ENCODE measurements at regions not wholly inside any gene's neighbourhood (a gene's known extent, or its start where the extent isn't known, plus 50 kb on each side); places are given as distances from the start of the nearest gene placed in this dataset.

- H4K20me1 ChIP-seq (ENCODE audit: insufficient read depth, low read length): no peaks in the 10 kb centered on the region
- H3K79me2 ChIP-seq (ENCODE audit: insufficient read depth, low read length): no peaks in the 10 kb centered on the region
- Mint-ChIP-seq H3K27me3 (ENCODE audit: low read depth in 3 of 3) (peaks cover 1 to 2% (median 1%) of the 10 kb centered on the region in 3 donors), H3K27ac (no peak overlapping the region), H3K36me3 (no peaks in the 10 kb centered on the region), H3K9me3 (peaks cover 19 to 30% (median 25%) of the 10 kb centered on the region in 7 donors), H3K4me3 (no peak overlapping the region), H3K4me1 (no peaks in the 10 kb centered on the region)
- H3K27ac ChIP-seq (ENCODE audit: low read depth in 1 of 2, low read length in 2 of 2): no peak overlapping the region
- DNase-seq: no peak
- H3K9ac ChIP-seq (ENCODE audit: insufficient read depth, low read length, poor library complexity, severe bottlenecking): no peak overlapping the region
- no peak overlapping the region for H3K4me3 ChIP-seq (replicated peaks in 1 of 3; ENCODE audit: low read depth in 2 of 3, low read length in 3 of 3)
- H3K9me3 ChIP-seq (replicated peaks in 1 of 2; ENCODE audit: control insufficient read depth in 1 of 2, insufficient read depth in 1 of 2, low read length in 2 of 2): peaks cover 29 to 33% of the 10 kb centered on the region in 2 donors
- H3K36me3 ChIP-seq (replicated peaks in 1 of 2; ENCODE audit: control insufficient read depth in 1 of 2, insufficient read depth in 2 of 2, low read length in 2 of 2): no peaks in the 10 kb centered on the region
- no peak overlapping the region for H3K4me2 ChIP-seq (replicated peaks; ENCODE audit: extremely low read depth, low read length, poor library complexity, severe bottlenecking)
- intact Hi-C loops (cut with micrococcal nuclease): no loop called here
- no peaks in the 10 kb centered on the region for H3K27me3 ChIP-seq (ENCODE audit: control insufficient read depth in 2 of 2, insufficient read depth in 2 of 2, low read length in 2 of 2)
- no peaks in the 10 kb centered on the region for H3K4me1 ChIP-seq (ENCODE audit: control insufficient read depth in 1 of 2, insufficient read depth in 2 of 2, low read length in 2 of 2)
- TF ChIP-seq CTCF (IDR thresholded peaks at IDR 0.05): no peak
- H2AFZ ChIP-seq (ENCODE audit: insufficient read depth, low read depth, low read length, poor library complexity, severe bottlenecking): no peak overlapping the region
- 86% methylated on average over 1 of the region's 1 CpG for WGBS (ENCODE audit: insufficient coverage)
These were observed 430.4 kb downstream of the TBL1XR1 start for GRCh38 chr3:176766862-176767261.

- Mint-ChIP-seq H3K4me3 (no peak overlapping the region), H3K27ac (no peak overlapping the region), H3K36me3 (no peaks in the 10 kb centered on the region), H3K9me3 (peaks cover 16 to 25% (median 20%) of the 10 kb centered on the region in 7 donors), H3K27me3 (ENCODE audit: low read depth in 3 of 3) (peaks cover 0 to 1% (median 1%) of the 10 kb centered on the region in 3 donors), H3K4me1 (no peaks in the 10 kb centered on the region)
- Histone ChIP-seq H2AFZ (ENCODE audit: insufficient read depth, low read depth, low read length, poor library complexity, severe bottlenecking) (no peak overlapping the region), H3K4me3 (replicated peaks in 1 of 3; ENCODE audit: low read depth in 2 of 3, low read length in 3 of 3) (no peak overlapping the region), H3K9ac (ENCODE audit: insufficient read depth, low read length, poor library complexity, severe bottlenecking) (no peak overlapping the region), H3K9me3 (replicated peaks in 1 of 2; ENCODE audit: control insufficient read depth in 1 of 2, insufficient read depth in 1 of 2, low read length in 2 of 2) (peaks cover 21 to 24% of the 10 kb centered on the region in 2 donors), H3K36me3 (replicated peaks in 1 of 2; ENCODE audit: control insufficient read depth in 1 of 2, insufficient read depth in 2 of 2, low read length in 2 of 2) (no peaks in the 10 kb centered on the region), H3K4me2 (replicated peaks; ENCODE audit: extremely low read depth, low read length, poor library complexity, severe bottlenecking) (no peak overlapping the region), H3K27ac (ENCODE audit: low read depth in 1 of 2, low read length in 2 of 2) (no peak overlapping the region), H3K4me1 (ENCODE audit: control insufficient read depth in 1 of 2, insufficient read depth in 2 of 2, low read length in 2 of 2) (no peaks in the 10 kb centered on the region), H3K27me3 (ENCODE audit: control insufficient read depth in 2 of 2, insufficient read depth in 2 of 2, low read length in 2 of 2) (no peaks in the 10 kb centered on the region), H3K79me2 (ENCODE audit: insufficient read depth, low read length) (no peaks in the 10 kb centered on the region), H4K20me1 (ENCODE audit: insufficient read depth, low read length) (no peaks in the 10 kb centered on the region)
- intact Hi-C loops (cut with micrococcal nuclease): no loop called here
- no peak for DNase-seq
- no CpG with 5 or more reads among the region's 3 CpGs for WGBS (ENCODE audit: insufficient coverage)
- no peak for TF ChIP-seq CTCF (IDR thresholded peaks at IDR 0.05)
These were observed 431.8 kb downstream of the TBL1XR1 start for GRCh38 chr3:176765382-176765900.
